ENCODE measurements at regions not wholly inside any gene's neighbourhood (a gene's known extent, or its start where the extent isn't known, plus 50 kb on each side); places are given as distances from the start of the nearest gene placed in this dataset.

- ChIA-PET POLR2A (ENCODE audit: unreplicated experiment) (interaction anchor here (0.6 kb wide), 1 partner anchor 15 kb away, joined by 6 read pairs; no protein-coding TSS in a partner anchor), CTCF (no interaction called here)
- Histone ChIP-seq H3K4me3 (ENCODE audit: low read length) (no peak overlapping the region), H3K9me2 (replicated peaks; ENCODE audit: low read length) (no peaks in the 10 kb centered on the region), H2AFZ (ENCODE audit: low read length) (no peak overlapping the region), H3K4me2 (ENCODE audit: low read length) (no peak overlapping the region), H3K36me3 (ENCODE audit: low read depth, low read length) (no peaks in the 10 kb centered on the region), H3K9me3 (ENCODE audit: low read length) (no peaks in the 10 kb centered on the region), H3K27ac (ENCODE audit: low read length) (no peak overlapping the region), H3K79me2 (ENCODE audit: low read length) (no peaks in the 10 kb centered on the region), H4K20me1 (ENCODE audit: low read length) (no peaks in the 10 kb centered on the region), H3F3A (ENCODE audit: low read length, unreplicated experiment) (no peaks in the 10 kb centered on the region), H3K4me1 (ENCODE audit: insufficient read depth, low read length) (no peaks in the 10 kb centered on the region), H3K9ac (ENCODE audit: low read length) (no peak overlapping the region), H3K27me3 (ENCODE audit: low read length) (no peaks in the 10 kb centered on the region)
- BruUV-seq (replicated peaks) = no TSS peak
- intact Hi-C loops (cut with micrococcal nuclease) = no loop called here
- TF ChIP-seq EZH2phosphoT487 (IDR thresholded peaks at IDR 0.05; ENCODE audit: borderline replicate concordance, low read length) = no peak
- no peak for TF ChIP-seq EZH2 (IDR thresholded peaks at IDR 0.05; ENCODE audit: low read length, unreplicated experiment)
- TF ChIP-seq, protein P1, sequence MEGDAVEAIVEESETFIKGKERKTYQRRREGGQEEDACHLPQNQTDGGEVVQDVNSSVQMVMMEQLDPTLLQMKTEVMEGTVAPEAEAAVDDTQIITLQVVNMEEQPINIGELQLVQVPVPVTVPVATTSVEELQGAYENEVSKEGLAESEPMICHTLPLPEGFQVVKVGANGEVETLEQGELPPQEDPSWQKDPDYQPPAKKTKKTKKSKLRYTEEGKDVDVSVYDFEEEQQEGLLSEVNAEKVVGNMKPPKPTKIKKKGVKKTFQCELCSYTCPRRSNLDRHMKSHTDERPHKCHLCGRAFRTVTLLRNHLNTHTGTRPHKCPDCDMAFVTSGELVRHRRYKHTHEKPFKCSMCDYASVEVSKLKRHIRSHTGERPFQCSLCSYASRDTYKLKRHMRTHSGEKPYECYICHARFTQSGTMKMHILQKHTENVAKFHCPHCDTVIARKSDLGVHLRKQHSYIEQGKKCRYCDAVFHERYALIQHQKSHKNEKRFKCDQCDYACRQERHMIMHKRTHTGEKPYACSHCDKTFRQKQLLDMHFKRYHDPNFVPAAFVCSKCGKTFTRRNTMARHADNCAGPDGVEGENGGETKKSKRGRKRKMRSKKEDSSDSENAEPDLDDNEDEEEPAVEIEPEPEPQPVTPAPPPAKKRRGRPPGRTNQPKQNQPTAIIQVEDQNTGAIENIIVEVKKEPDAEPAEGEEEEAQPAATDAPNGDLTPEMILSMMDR (conservative IDR thresholded peaks at IDR 0.05; ENCODE audit: low read depth, low read length) = no peak
- ATAC-seq = no peak
- DNase-seq = no peak
Measured at GRCh38 chr6:121531658-121532169, 96.3 kb downstream of the GJA1 start.

DNA sequence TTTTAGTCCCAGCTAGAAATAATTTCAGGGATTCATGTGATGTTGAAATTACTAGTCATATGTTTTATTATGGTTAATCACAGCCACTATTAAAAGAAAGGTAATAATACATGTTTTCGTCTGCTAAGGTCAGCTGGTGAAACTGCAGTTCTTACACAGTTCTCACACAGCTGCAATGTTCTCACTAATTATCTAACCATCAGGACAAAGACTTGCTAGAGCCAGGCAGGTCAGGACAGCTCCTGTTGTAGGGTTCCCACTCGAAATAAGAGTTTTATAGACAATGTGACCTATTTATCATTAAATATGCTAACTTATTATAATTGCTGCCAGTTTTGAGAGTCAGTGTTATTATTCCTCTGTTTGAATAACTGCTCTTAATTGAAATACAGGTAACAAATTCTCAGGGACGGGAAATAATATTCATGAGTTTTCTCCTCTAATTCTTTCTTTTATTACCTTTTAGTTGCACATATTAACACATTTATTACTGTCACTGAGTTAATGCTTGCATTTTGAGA, 97.9 kb downstream of the GJA1 start:
- Histone ChIP-seq H3K4me2 (ENCODE audit: low read length) (no peak overlapping the region), H3K36me3 (ENCODE audit: low read depth, low read length) (no peaks in the 10 kb centered on the region), H3K27me3 (ENCODE audit: low read length) (no peaks in the 10 kb centered on the region), H3K9me2 (replicated peaks; ENCODE audit: low read length) (no peaks in the 10 kb centered on the region), H4K20me1 (ENCODE audit: low read length) (no peaks in the 10 kb centered on the region), H3K9ac (ENCODE audit: low read length) (no peak overlapping the region), H3K4me1 (ENCODE audit: insufficient read depth, low read length) (no peaks in the 10 kb centered on the region), H3F3A (ENCODE audit: low read length, unreplicated experiment) (no peaks in the 10 kb centered on the region), H3K4me3 (ENCODE audit: low read length) (no peak overlapping the region), H2AFZ (ENCODE audit: low read length) (no peak overlapping the region), H3K9me3 (ENCODE audit: low read length) (no peaks in the 10 kb centered on the region), H3K27ac (ENCODE audit: low read length) (no peak overlapping the region), H3K79me2 (ENCODE audit: low read length) (no peaks in the 10 kb centered on the region)
- BruUV-seq (replicated peaks) = no TSS peak
- ChIA-PET POLR2A (ENCODE audit: unreplicated experiment) (no interaction called here), CTCF (no interaction called here)
- intact Hi-C loops (cut with micrococcal nuclease) = no loop called here
- ATAC-seq (no peak), DNase-seq (no peak)
- TF ChIP-seq, protein P1 (conservative IDR thresholded peaks at IDR 0.05; ENCODE audit: low read depth, low read length) = no peak
- TF ChIP-seq EZH2 (IDR thresholded peaks at IDR 0.05; ENCODE audit: low read length, unreplicated experiment) (no peak), EZH2phosphoT487 (IDR thresholded peaks at IDR 0.05; ENCODE audit: borderline replicate concordance, low read length) (no peak)

- ChIA-PET POLR2A (ENCODE audit: unreplicated experiment) (no interaction called here), CTCF (interaction anchor here (0.6 kb wide), 1 partner anchor 207 kb away, joined by 5 read pairs; no protein-coding TSS in a partner anchor)
- Histone ChIP-seq H3K9me2 (replicated peaks; ENCODE audit: low read length) (no peaks in the 10 kb centered on the region), H2AFZ (ENCODE audit: low read length) (no peak overlapping the region), H3K79me2 (ENCODE audit: low read length) (no peaks in the 10 kb centered on the region), H4K20me1 (ENCODE audit: low read length) (no peaks in the 10 kb centered on the region), H3K4me3 (ENCODE audit: low read length) (no peak overlapping the region), H3K4me2 (ENCODE audit: low read length) (no peak overlapping the region), H3K9ac (ENCODE audit: low read length) (no peak overlapping the region), H3K27me3 (ENCODE audit: low read length) (no peaks in the 10 kb centered on the region), H3K9me3 (ENCODE audit: low read length) (no peaks in the 10 kb centered on the region), H3K27ac (ENCODE audit: low read length) (no peak overlapping the region), H3F3A (ENCODE audit: low read length, unreplicated experiment) (no peaks in the 10 kb centered on the region), H3K4me1 (ENCODE audit: insufficient read depth, low read length) (no peaks in the 10 kb centered on the region), H3K36me3 (ENCODE audit: low read depth, low read length) (no peaks in the 10 kb centered on the region)
- TF ChIP-seq EZH2phosphoT487 (IDR thresholded peaks at IDR 0.05; ENCODE audit: borderline replicate concordance, low read length) (no peak), EZH2 (IDR thresholded peaks at IDR 0.05; ENCODE audit: low read length, unreplicated experiment) (no peak)
- TF ChIP-seq, protein P1 (conservative IDR thresholded peaks at IDR 0.05; ENCODE audit: low read depth, low read length) = no peak
- DNase-seq (no peak), ATAC-seq (no peak)
- BruUV-seq (replicated peaks) = no TSS peak
- intact Hi-C loops (cut with micrococcal nuclease) = no loop called here
Measured at GRCh38 chr6:121535777-121536176, 100.3 kb downstream of the GJA1 start.

All from PC-3 (cell line).